HEK293T (cell line): ENCODE measurements at regions not wholly inside any gene's neighbourhood (a gene's known extent, or its start where the extent isn't known, plus 50 kb on each side); places are given as distances from the start of the nearest gene placed in this dataset.

Experiments
- CTCF ChIA-PET: fragments of 350-600 bp; formaldehyde crosslinking; extraction: SDS; loops from one replicate; lab custom pipeline; 2021; ENCODE audit warnings: antibody characterized with exemption, inconsistent platforms; lab: Yijun Ruan, JAX
- POLR2A ChIA-PET: fragments of 350-600 bp; formaldehyde crosslinking; extraction: SDS; loops from one replicate; lab custom pipeline; 2020; ENCODE audit warnings: antibody characterized with exemption, inconsistent platforms; lab: Yijun Ruan, JAX
- DNase-seq: peaks from one replicate; pipeline ENCODE4 v3.0.0; 2012; ENCODE audit warnings: mixed read lengths; ENCODE audit errors: extremely low spot score
- ARNT ChIP-seq: fragments of 450-650 bp; IDR thresholded peaks from 2 replicates; pipeline ENCODE4 v1.6.1; 2017; ENCODE audit warnings: mild to moderate bottlenecking
- BHLHE40 ChIP-seq: fragments of 450-650 bp; IDR thresholded peaks from 2 replicates; pipeline ENCODE4 v1.6.1; 2016; ENCODE audit warnings: mild to moderate bottlenecking, moderate library complexity, borderline replicate concordance
- CTBP1 ChIP-seq: fragments of 450-650 bp; IDR thresholded peaks from 2 replicates; pipeline ENCODE4 v1.6.1; 2016; ENCODE audit warnings: borderline replicate concordance
- ELF4 ChIP-seq: fragments of 450-650 bp; IDR thresholded peaks from 2 replicates; pipeline ENCODE4 v1.6.1; 2017; ENCODE audit warnings: antibody characterized with exemption
- FOXA1 ChIP-seq: fragments of 450-650 bp; IDR thresholded peaks from 2 replicates; pipeline ENCODE4 v1.6.1; 2016; ENCODE audit warnings: mild to moderate bottlenecking
- FOXK2 ChIP-seq: fragments of 450-650 bp; IDR thresholded peaks from 2 replicates; pipeline ENCODE4 v1.6.1; 2016; ENCODE audit warnings: mild to moderate bottlenecking
- FOXM1 ChIP-seq: fragments of 450-650 bp; IDR thresholded peaks from 2 replicates; pipeline ENCODE4 v1.6.1; 2017; ENCODE audit warnings: mild to moderate bottlenecking, borderline replicate concordance
- HDGF ChIP-seq: fragments of 450-650 bp; IDR thresholded peaks from 2 replicates; pipeline ENCODE4 v1.6.1; 2017; ENCODE audit warnings: antibody characterized with exemption, borderline replicate concordance
- L3MBTL2 ChIP-seq: fragments of 450-650 bp; conservative IDR thresholded peaks from 2 replicates; pipeline ENCODE4 v1.6.1; 2016; ENCODE audit warnings: mild to moderate bottlenecking
- LEF1 ChIP-seq: fragments of 450-650 bp; IDR thresholded peaks from 2 replicates; pipeline ENCODE4 v1.6.1; 2017; ENCODE audit warnings: mild to moderate bottlenecking, borderline replicate concordance
- NFRKB ChIP-seq: fragments of 450-650 bp; IDR thresholded peaks from 2 replicates; pipeline ENCODE4 v1.6.1; 2016; ENCODE audit warnings: mild to moderate bottlenecking, moderate library complexity
- PKNOX1 ChIP-seq: fragments of 450-650 bp; IDR thresholded peaks from 2 replicates; pipeline ENCODE4 v1.6.1; 2016
- SP1 ChIP-seq: fragments of 450-650 bp; IDR thresholded peaks from 2 replicates; pipeline ENCODE4 v1.6.1; 2017
- SUZ12 ChIP-seq: fragments of 450-650 bp; IDR thresholded peaks from 2 replicates; pipeline ENCODE4 v1.6.1; 2016; ENCODE audit warnings: mild to moderate bottlenecking
- TARDBP ChIP-seq: fragments of 450-650 bp; IDR thresholded peaks from 2 replicates; pipeline ENCODE4 v1.6.1; 2016
- ZNF384 ChIP-seq: fragments of 450-650 bp; IDR thresholded peaks from 2 replicates; pipeline ENCODE4 v1.6.1; 2016

GRCh38 chr2:34037157-34037556 lies 438.1 kb upstream of the FAM98A start:
- no peak for DNase-seq
- TF ChIP-seq HDGF (no peak), NFRKB (no peak), BHLHE40 (no peak), FOXA1 (no peak), TARDBP (no peak), ZNF384 (no peak), PKNOX1 (no peak)

GRCh38 chr2:34031097-34031496 lies 432.0 kb upstream of the FAM98A start:
- DNase-seq, result no peak
- POLR2A ChIA-PET, result no interaction called here
- CTCF ChIA-PET, result no interaction called here
- no peak for TF ChIP-seq FOXK2
- TF ChIP-seq FOXA1, result no peak
- no peak for TF ChIP-seq ZNF384
- no peak for TF ChIP-seq L3MBTL2
- TF ChIP-seq TARDBP, result no peak
- no peak for TF ChIP-seq CTBP1
- no peak for TF ChIP-seq SP1
- TF ChIP-seq ELF4, result no peak
- no peak for TF ChIP-seq HDGF
- TF ChIP-seq ARNT, result no peak
- no peak for TF ChIP-seq FOXM1
- no peak for TF ChIP-seq NFRKB
- TF ChIP-seq SUZ12, result no peak
- no peak for TF ChIP-seq LEF1
- no peak for TF ChIP-seq BHLHE40
- TF ChIP-seq PKNOX1, result no peak

More at GRCh38 chr2:34037157-34037556, 438.1 kb upstream of the FAM98A start:
- ChIA-PET CTCF (no interaction called here), POLR2A (no interaction called here)

GRCh38 chr2:34030273-34030672 lies 431.2 kb upstream of the FAM98A start:
- TF ChIP-seq BHLHE40, result no peak
- TF ChIP-seq PKNOX1, result no peak
- TF ChIP-seq L3MBTL2, result no peak
- no peak for TF ChIP-seq TARDBP
- no peak for TF ChIP-seq ARNT
- TF ChIP-seq FOXA1, result no peak
- TF ChIP-seq CTBP1, result no peak
- no peak for TF ChIP-seq HDGF
- TF ChIP-seq ZNF384, result no peak
- no peak for DNase-seq
- CTCF ChIA-PET, result no interaction called here
- POLR2A ChIA-PET, result no interaction called here

- ChIA-PET POLR2A (no interaction called here), CTCF (no interaction called here)
- DNase-seq, result no peak
- TF ChIP-seq SP1 (no peak), L3MBTL2 (no peak), ZNF384 (no peak), ELF4 (no peak), SUZ12 (no peak), PKNOX1 (no peak), ARNT (no peak), CTBP1 (no peak), NFRKB (no peak)
Measured at GRCh38 chr2:34029073-34029472, 430.0 kb upstream of the FAM98A start.

GRCh38 chr2:34025196-34025595 lies 426.1 kb upstream of the FAM98A start:
- no peak for DNase-seq
- ChIA-PET CTCF (interaction anchor here (1.1 kb wide), 1 partner anchor 12 kb away, joined by 3 read pairs; no protein-coding TSS in a partner anchor), POLR2A (no interaction called here)
- TF ChIP-seq PKNOX1 (no peak), ZNF384 (no peak), CTBP1 (no peak), FOXM1 (no peak), FOXA1 (no peak), BHLHE40 (no peak), ELF4 (no peak)
